Sigmoid colon (tissue), 4 donors: ENCODE measurements at regions not wholly inside any gene's neighbourhood (a gene's known extent, or its start where the extent isn't known, plus 50 kb on each side); places are given as distances from the start of the nearest gene placed in this dataset.

Experiments
- CTCF ChIP-seq, 4 experiments: fragments of 450-650 bp in 3 of 4; fragments of 200-600 bp in 1 of 4; IDR thresholded peaks; one replicate each; pipeline ENCODE4 v1.5.1; 2016 to 2019; ENCODE audit warnings: antibody characterized with exemption in 4 of 4, mild to moderate bottlenecking in 3 of 4, moderate library complexity in 2 of 4
- EP300 ChIP-seq, 4 donors: sonication (generic); formaldehyde crosslinking; IDR thresholded peaks; one replicate each; pipeline ENCODE4 v1.6.1; 2017; ENCODE audit warnings: antibody characterized with exemption in 4 of 4
- POLR2A ChIP-seq, 2 donors: fragments of 450-650 bp; IDR thresholded peaks; one replicate each; pipeline ENCODE4 v1.6.1; 2016; ENCODE audit warnings: antibody characterized with exemption in 2 of 2, mild to moderate bottlenecking in 2 of 2, moderate library complexity in 2 of 2
- POLR2AphosphoS5 ChIP-seq, 4 donors: sonication (generic); formaldehyde crosslinking; IDR thresholded peaks; one replicate each; pipeline ENCODE4 v1.6.1; 2017; ENCODE audit warnings: antibody characterized with exemption in 4 of 4

GRCh38 chr4:131302108-131302507, 1847.0 kb upstream of the PCDH10 start:
- TF ChIP-seq CTCF (IDR thresholded peaks at IDR 0.05) (no peak), POLR2A (IDR thresholded peaks at IDR 0.05) (no peak), POLR2AphosphoS5 (IDR thresholded peaks at IDR 0.05) (no peak), EP300 (IDR thresholded peaks at IDR 0.05) (no peak)
